Testis (tissue), 2 donors: ENCODE measurements at regions not wholly inside any gene's neighbourhood (a gene's known extent, or its start where the extent isn't known, plus 50 kb on each side); places are given as distances from the start of the nearest gene placed in this dataset.

Experiments used
- DNase-seq: peaks from one replicate; pipeline ENCODE4 v3.0.0-alpha.2; 2019
- H3K27ac ChIP-seq, 2 donors: fragments of 200-600 bp; sonication (generic); one replicate each; pipeline ENCODE4 v1.5.1; 2019
- H3K27me3 ChIP-seq: fragments of 200-600 bp; sonication (generic); one replicate; pipeline ENCODE4 v1.5.1; 2019
- H3K36me3 ChIP-seq: fragments of 200-600 bp; sonication (generic); one replicate; pipeline ENCODE4 v1.5.1; 2017; ENCODE audit warnings: low read depth; ENCODE audit errors: missing control alignments
- H3K4me1 ChIP-seq: fragments of 200-600 bp; sonication (generic); one replicate; pipeline ENCODE4 v1.5.1; 2019
- H3K4me3 ChIP-seq, 2 donors: fragments of 200-600 bp; sonication (generic); one replicate each; pipeline ENCODE4 v1.5.1; 2017 to 2019
- H3K9me3 ChIP-seq: fragments of 200-600 bp; sonication (generic); one replicate; pipeline ENCODE4 v1.5.1; 2017
- POLR2A ChIP-seq: fragments of 450-650 bp; IDR thresholded peaks from one replicate; pipeline ENCODE4 v1.6.1; 2017; ENCODE audit warnings: antibody characterized with exemption, mild to moderate bottlenecking, moderate library complexity
- WGBS, 2 donors: methylation state at CpG; one replicate each; pipeline ENCODE4 v1.1.5; 2018; 5-methylcytosine and 5-hydroxymethylcytosine counted together
- intact Hi-C: fragments of 100-400 bp; cut with DNase I; formaldehyde crosslinking; loops from one replicate; pipeline ENCODE4 v1.15.1; 2023; ENCODE audit warnings: low total_unique reads
- TF ChIP-seq, protein P1 (sequence below), 3 experiments: fragments of 450-650 bp in 2 of 3; fragments of 200-600 bp in 1 of 3; sonication (generic) in 1 of 3; IDR thresholded peaks; one replicate each; pipeline ENCODE4 v1.5.1; 2016 to 2019; ENCODE audit warnings: antibody characterized with exemption in 3 of 3, mild to moderate bottlenecking in 2 of 3, moderate library complexity in 1 of 3

DNA sequence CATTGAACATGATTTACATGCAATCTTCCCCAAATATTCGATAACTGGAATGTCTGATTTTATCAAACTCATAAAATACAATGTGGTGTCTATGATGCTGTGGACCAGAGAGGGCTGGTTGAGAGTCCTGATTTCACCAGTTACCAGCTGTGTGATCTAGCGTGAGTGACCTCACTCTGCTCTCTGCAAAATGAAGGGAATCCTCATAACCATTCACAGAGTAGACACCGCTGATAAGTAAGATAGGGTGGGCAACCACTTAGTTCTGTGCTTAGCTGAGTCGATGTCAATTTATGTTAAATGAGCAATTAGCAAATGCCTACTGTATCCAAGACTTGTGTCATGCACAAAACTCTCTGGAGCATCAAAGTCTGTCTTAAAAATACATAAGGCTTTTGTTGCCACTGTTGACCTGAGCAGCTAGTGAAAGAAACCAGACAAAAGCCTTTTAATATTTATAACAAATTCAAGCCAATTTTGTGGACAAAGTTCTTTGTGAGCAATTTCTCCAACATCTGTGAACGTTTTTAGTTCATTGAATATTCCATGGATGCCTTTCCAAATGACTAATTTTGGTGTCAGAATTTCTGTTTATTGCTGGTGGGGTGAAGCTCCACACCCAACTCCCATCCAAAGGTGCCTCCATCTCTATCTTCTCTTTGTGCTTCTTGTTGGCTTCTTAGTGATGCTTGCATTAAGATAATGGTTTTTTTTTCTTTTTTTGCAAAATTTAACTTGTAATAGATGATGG lies 314.2 kb downstream of the ADRA2A start:
- intact Hi-C loops, result no loop called here
- TF ChIP-seq, protein P1, sequence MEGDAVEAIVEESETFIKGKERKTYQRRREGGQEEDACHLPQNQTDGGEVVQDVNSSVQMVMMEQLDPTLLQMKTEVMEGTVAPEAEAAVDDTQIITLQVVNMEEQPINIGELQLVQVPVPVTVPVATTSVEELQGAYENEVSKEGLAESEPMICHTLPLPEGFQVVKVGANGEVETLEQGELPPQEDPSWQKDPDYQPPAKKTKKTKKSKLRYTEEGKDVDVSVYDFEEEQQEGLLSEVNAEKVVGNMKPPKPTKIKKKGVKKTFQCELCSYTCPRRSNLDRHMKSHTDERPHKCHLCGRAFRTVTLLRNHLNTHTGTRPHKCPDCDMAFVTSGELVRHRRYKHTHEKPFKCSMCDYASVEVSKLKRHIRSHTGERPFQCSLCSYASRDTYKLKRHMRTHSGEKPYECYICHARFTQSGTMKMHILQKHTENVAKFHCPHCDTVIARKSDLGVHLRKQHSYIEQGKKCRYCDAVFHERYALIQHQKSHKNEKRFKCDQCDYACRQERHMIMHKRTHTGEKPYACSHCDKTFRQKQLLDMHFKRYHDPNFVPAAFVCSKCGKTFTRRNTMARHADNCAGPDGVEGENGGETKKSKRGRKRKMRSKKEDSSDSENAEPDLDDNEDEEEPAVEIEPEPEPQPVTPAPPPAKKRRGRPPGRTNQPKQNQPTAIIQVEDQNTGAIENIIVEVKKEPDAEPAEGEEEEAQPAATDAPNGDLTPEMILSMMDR (IDR thresholded peaks at IDR 0.05), result no peak
- H3K27ac ChIP-seq, result no peak overlapping the region
- H3K27me3 ChIP-seq, result no peaks in the 10 kb centered on the region
- no peaks in the 10 kb centered on the region for H3K36me3 ChIP-seq
- H3K9me3 ChIP-seq, result no peaks in the 10 kb centered on the region
- DNase-seq, result no peak
- no peak overlapping the region for H3K4me3 ChIP-seq
- 72 to 79% methylated on average over 5 of the region's 5 CpGs for WGBS, 2 donors
- H3K4me1 ChIP-seq, result no peaks in the 10 kb centered on the region

DNA sequence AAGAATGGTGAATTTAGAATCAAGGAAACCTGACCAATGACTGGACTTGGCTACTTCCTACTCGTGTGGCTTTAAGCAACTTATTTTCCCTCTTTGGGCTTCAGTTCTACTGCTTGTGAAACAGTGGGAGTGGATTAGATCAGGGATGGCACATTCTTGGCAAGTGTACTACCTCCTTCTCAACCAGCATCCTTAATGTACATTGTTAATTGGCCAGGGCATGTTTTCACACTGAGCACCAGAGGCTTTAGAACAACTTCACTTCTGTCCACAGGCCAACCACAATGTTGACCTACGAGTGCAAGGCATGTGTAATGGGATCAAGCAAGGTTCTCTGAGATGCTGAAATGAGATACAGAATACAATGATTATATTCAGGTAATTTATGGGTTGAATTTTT lies 315.3 kb downstream of the ADRA2A start:
- H3K4me1 ChIP-seq, result no peaks in the 10 kb centered on the region
- DNase-seq, result no peak
- no peak overlapping the region for H3K4me3 ChIP-seq
- intact Hi-C loops, result no loop called here
- H3K27me3 ChIP-seq, result no peaks in the 10 kb centered on the region
- H3K9me3 ChIP-seq, result no peaks in the 10 kb centered on the region
- 35 to 53% methylated on average over 2 of the region's 2 CpGs for WGBS, 2 donors
- H3K36me3 ChIP-seq, result no peaks in the 10 kb centered on the region
- TF ChIP-seq, protein P1 (IDR thresholded peaks at IDR 0.05), result no peak
- no peak for TF ChIP-seq POLR2A
- H3K27ac ChIP-seq, result no peak overlapping the region

DNA sequence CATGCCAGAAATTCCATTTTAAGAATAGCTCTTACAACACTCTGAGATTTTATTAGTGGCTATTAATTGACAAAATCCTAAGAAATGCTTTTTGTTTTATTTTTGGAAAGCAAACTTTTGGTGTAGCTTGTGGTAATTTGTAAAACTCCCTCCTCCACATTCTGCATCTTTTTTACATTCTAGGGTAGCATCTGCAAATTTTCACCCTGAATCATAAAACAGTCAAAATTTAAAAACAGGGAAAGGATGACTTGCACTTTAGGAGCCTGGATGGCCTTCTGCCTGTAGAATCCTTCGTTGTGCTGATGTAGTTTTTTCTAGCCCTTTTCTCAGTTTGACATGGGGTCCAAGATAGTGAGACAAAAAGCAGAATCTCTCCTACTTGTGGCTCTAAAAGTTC lies 316.1 kb downstream of the ADRA2A start:
- WGBS, 2 donors, result 3 to 21% methylated on average over 1 of the region's 1 CpG
- H3K9me3 ChIP-seq, result no peaks in the 10 kb centered on the region
- TF ChIP-seq, protein P1 (IDR thresholded peaks at IDR 0.05), result no peak
- no peak for TF ChIP-seq POLR2A
- no peaks in the 10 kb centered on the region for H3K27me3 ChIP-seq
- no peaks in the 10 kb centered on the region for H3K36me3 ChIP-seq
- no peak for DNase-seq
- H3K4me3 ChIP-seq, result no peak overlapping the region
- H3K4me1 ChIP-seq, result no peaks in the 10 kb centered on the region
- intact Hi-C loops, result no loop called here
- H3K27ac ChIP-seq, result no peak overlapping the region

- no peaks in the 10 kb centered on the region for H3K36me3 ChIP-seq
- WGBS, 2 donors, result 74 to 89% methylated on average over 3 of the region's 3 CpGs
- DNase-seq, result no peak
- TF ChIP-seq, protein P1 (IDR thresholded peaks at IDR 0.05), result no peak
- TF ChIP-seq POLR2A, result no peak
- H3K9me3 ChIP-seq, result no peaks in the 10 kb centered on the region
- no peaks in the 10 kb centered on the region for H3K27me3 ChIP-seq
- no peak overlapping the region for H3K27ac ChIP-seq
- intact Hi-C loops, result no loop called here
- no peak overlapping the region for H3K4me3 ChIP-seq
- H3K4me1 ChIP-seq, result no peaks in the 10 kb centered on the region
These were observed 333.9 kb downstream of the ADRA2A start for GRCh38 chr10:111410740-111411139.

DNA sequence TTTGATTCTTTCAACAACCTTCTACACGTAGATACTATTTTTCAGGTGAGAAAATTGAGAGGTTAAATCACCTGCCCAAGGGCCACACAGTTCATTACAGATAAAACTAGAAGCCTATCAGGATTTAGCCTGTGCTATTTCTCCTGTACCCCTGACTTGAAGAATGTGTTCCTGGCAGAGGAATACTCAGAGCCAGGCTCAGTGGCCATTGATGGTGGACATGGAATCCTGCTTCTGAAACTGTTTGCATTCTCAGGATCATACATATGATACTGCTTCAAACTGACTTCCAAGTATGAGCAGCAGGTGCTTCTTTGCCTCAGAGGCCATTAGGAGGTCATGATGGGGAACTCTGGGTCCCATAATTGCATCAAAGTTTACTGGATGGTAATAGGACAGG lies 348.6 kb downstream of the ADRA2A start:
- H3K27ac ChIP-seq, result no peak overlapping the region
- DNase-seq, result no peak
- no peak for TF ChIP-seq POLR2A
- TF ChIP-seq, protein P1 (IDR thresholded peaks at IDR 0.05), result no peak
- no peaks in the 10 kb centered on the region for H3K9me3 ChIP-seq
- intact Hi-C loops, result no loop called here
- no peaks in the 10 kb centered on the region for H3K36me3 ChIP-seq
- H3K27me3 ChIP-seq, result no peaks in the 10 kb centered on the region
- WGBS, 2 donors, result 80 to 88% methylated on average over 1 of the region's 1 CpG
- no peak overlapping the region for H3K4me3 ChIP-seq
- no peaks in the 10 kb centered on the region for H3K4me1 ChIP-seq
